HCT116 (cell line): ENCODE measurements at regions not wholly inside any gene's neighbourhood (a gene's known extent, or its start where the extent isn't known, plus 50 kb on each side); places are given as distances from the start of the nearest gene placed in this dataset.

Source experiments
- ATAC-seq: fragments of 200-7000 bp; cut with Tn5 transposase; 2 replicates; pipeline ENCODE4 v1.9.1; 2020; ENCODE audit warnings: mild to moderate bottlenecking, moderate library complexity
- BruUV-seq: library from RNA; stranded (reverse); fragments of 400-500 nt; replicated peaks from 2 replicates; lab custom pipeline; 2021; lab: Mats Ljungman, UMichigan
- CTCF ChIA-PET: fragments of 300-600 bp; sonication (Branson Sonifier 250); formaldehyde crosslinking; loops from one replicate; lab custom pipeline; 2021; ENCODE audit warnings: antibody characterized with exemption; lab: Charles Lee
- POLR2A ChIA-PET: fragments of 300-600, 350-600 bp; sonication (Branson Sonifier 250); formaldehyde crosslinking; loops from one replicate; lab custom pipeline; 2021; ENCODE audit warnings: antibody characterized with exemption; lab: Charles Lee
- RAD21 ChIA-PET, 2 experiments: fragments of 300-600 bp; sonication (Branson Sonifier 250); formaldehyde crosslinking; loops; one replicate each; lab custom pipeline; 2023; ENCODE audit warnings: low total read pairs in 2 of 2; ENCODE audit not compliant: uncharacterized antibody in 2 of 2, unreplicated experiment in 2 of 2, low non-redundant PET in 1 of 2; lab: Charles Lee
- DNase-seq: peaks from one replicate; pipeline ENCODE4 v3.0.0-alpha.2; 2010; ENCODE audit warnings: low read depth, low spot score
- H2AFZ ChIP-seq: fragments of 200-600 bp; shearing (Covaris generic), sonication (generic); 2 replicates; pipeline ENCODE4 v1.6.1; 2017; ENCODE audit warnings: low read depth, mixed run types, mixed read lengths, antibody characterized with exemption, low read length; ENCODE audit not compliant: poor library complexity, severe bottlenecking
- H3K27ac ChIP-seq: 2 replicates; pipeline ENCODE4 v1.5.1; 2012; ENCODE audit warnings: low read depth, low read length
- H3K27me3 ChIP-seq: fragments of 200-600 bp; sonication (generic); 2 replicates; pipeline ENCODE4 v1.6.1; 2016; ENCODE audit warnings: mixed run types, low read length, mixed read lengths; ENCODE audit not compliant: insufficient read depth
- H3K36me3 ChIP-seq, 2 experiments: fragments of 200-500 bp in 1 of 2; fragments of 200-600 bp in 1 of 2; sonication (Bioruptor generic) in 1 of 2; sonication (generic) in 1 of 2; 2 replicates each; pipeline versions ENCODE4 v1.5.1 to v1.6.1; 2014 to 2016; ENCODE audit warnings: low read length in 2 of 2, inconsistent platforms in 1 of 2, mixed read lengths in 1 of 2, mixed run types in 1 of 2; ENCODE audit not compliant: insufficient read depth in 2 of 2, control insufficient read depth in 1 of 2
- H3K4me1 ChIP-seq, 2 experiments: fragments of 200-600 bp in 1 of 2; sonication (generic) in 1 of 2; 2 replicates each; pipeline versions ENCODE4 v1.5.1 to v1.6.1; 2012 to 2017; ENCODE audit warnings: low read length in 2 of 2, inconsistent platforms in 1 of 2, mild to moderate bottlenecking in 1 of 2, mixed read lengths in 1 of 2, mixed run types in 1 of 2, moderate library complexity in 1 of 2; ENCODE audit not compliant: insufficient read depth in 2 of 2, control insufficient read depth in 1 of 2
- H3K4me2 ChIP-seq: fragments of 200-600 bp; sonication (generic); 2 replicates; pipeline ENCODE4 v1.6.1; 2017; ENCODE audit warnings: mixed run types, low read length, mixed read lengths
- H3K4me3 ChIP-seq, 2 experiments: fragments of 200-600 bp in 1 of 2; sonication (generic) in 1 of 2; replicated peaks in 1 of 2; 2 replicates each; pipeline ENCODE4 v1.5.1; 2011 to 2016; ENCODE audit warnings: low read length in 2 of 2, control low read depth in 1 of 2, low read depth in 1 of 2, mild to moderate bottlenecking in 1 of 2, mixed read lengths in 1 of 2, mixed run types in 1 of 2
- H3K79me2 ChIP-seq: fragments of 200-600 bp; sonication (generic); 2 replicates; pipeline ENCODE4 v1.6.1; 2017; ENCODE audit warnings: mild to moderate bottlenecking, mixed run types, low read length, moderate library complexity, mixed read lengths; ENCODE audit not compliant: insufficient read depth
- H3K9ac ChIP-seq: fragments of 200-600 bp; sonication (generic); 2 replicates; pipeline ENCODE4 v1.6.1; 2016; ENCODE audit warnings: low read length, mixed read lengths
- H3K9me2 ChIP-seq: fragments of 200-600 bp; sonication (generic), shearing (Covaris generic); 2 replicates; pipeline ENCODE4 v1.6.1; 2017; ENCODE audit warnings: mixed run types, mild to moderate bottlenecking, moderate library complexity; ENCODE audit not compliant: insufficient read depth
- H3K9me3 ChIP-seq, 2 experiments: fragments of 200-500 bp in 1 of 2; fragments of 200-600 bp in 1 of 2; sonication (Bioruptor generic) in 1 of 2; sonication (generic) in 1 of 2; 2 replicates each; pipeline ENCODE4 v1.6.1; 2014 to 2017; ENCODE audit warnings: low read length in 2 of 2, mixed read lengths in 2 of 2, inconsistent platforms in 1 of 2, low read depth in 1 of 2, mild to moderate bottlenecking in 1 of 2, mixed run types in 1 of 2, moderate library complexity in 1 of 2; ENCODE audit not compliant: control insufficient read depth in 1 of 2, insufficient read depth in 1 of 2
- H4K20me1 ChIP-seq: fragments of 200-600 bp; sonication (generic), shearing (Covaris generic); 2 replicates; pipeline ENCODE4 v1.6.1; 2017; ENCODE audit warnings: mixed run types, mild to moderate bottlenecking, moderate library complexity; ENCODE audit not compliant: insufficient read depth
- CTCF ChIP-seq, 3 experiments: fragments of 200-600 bp in 1 of 3; sonication (generic) in 1 of 3; IDR thresholded peaks in 2 of 3; conservative IDR thresholded peaks in 1 of 3; 2 replicates each; pipeline ENCODE4 v1.5.1; 2012 to 2017; ENCODE audit warnings: low read depth in 2 of 3, low read length in 2 of 3, antibody characterized with exemption in 1 of 3, borderline replicate concordance in 1 of 3, control low read depth in 1 of 3, mild to moderate bottlenecking in 1 of 3, mixed read lengths in 1 of 3, mixed run types in 1 of 3, moderate library complexity in 1 of 3; ENCODE audit not compliant: insufficient read depth in 1 of 3
- EZH2phosphoT487 ChIP-seq: fragments of 200-600 bp; IDR thresholded peaks from 2 replicates; pipeline ENCODE4 v1.6.1; 2018; ENCODE audit warnings: antibody characterized with exemption, borderline replicate concordance
- FOSL1 ChIP-seq: IDR thresholded peaks from 2 replicates; pipeline ENCODE4 v1.6.1; 2012; ENCODE audit warnings: low read depth
- JUND ChIP-seq: IDR thresholded peaks from 2 replicates; pipeline ENCODE4 v1.6.1; 2012
- SP1 ChIP-seq: IDR thresholded peaks from 2 replicates; pipeline ENCODE4 v1.6.1; 2012; ENCODE audit warnings: low read depth
- TCF7L2 ChIP-seq: IDR thresholded peaks from 2 replicates; pipeline ENCODE4 v1.7.0; 2011; ENCODE audit warnings: borderline replicate concordance, inconsistent platforms; ENCODE audit not compliant: insufficient read depth, insufficient read length; ENCODE audit errors: extremely low read depth
- ZFX ChIP-seq: fragments of 450-650 bp; IDR thresholded peaks from 2 replicates; pipeline ENCODE4 v1.6.1; 2017
- intact Hi-C: fragments of 100-400 bp; cut with micrococcal nuclease; formaldehyde crosslinking; loops from 2 replicates; pipeline ENCODE4 v1.10.0; 2022
- TF ChIP-seq, protein P1 (sequence below): IDR thresholded peaks from 2 replicates; pipeline ENCODE4 v1.6.1; 2012; ENCODE audit warnings: low read depth

DNA sequence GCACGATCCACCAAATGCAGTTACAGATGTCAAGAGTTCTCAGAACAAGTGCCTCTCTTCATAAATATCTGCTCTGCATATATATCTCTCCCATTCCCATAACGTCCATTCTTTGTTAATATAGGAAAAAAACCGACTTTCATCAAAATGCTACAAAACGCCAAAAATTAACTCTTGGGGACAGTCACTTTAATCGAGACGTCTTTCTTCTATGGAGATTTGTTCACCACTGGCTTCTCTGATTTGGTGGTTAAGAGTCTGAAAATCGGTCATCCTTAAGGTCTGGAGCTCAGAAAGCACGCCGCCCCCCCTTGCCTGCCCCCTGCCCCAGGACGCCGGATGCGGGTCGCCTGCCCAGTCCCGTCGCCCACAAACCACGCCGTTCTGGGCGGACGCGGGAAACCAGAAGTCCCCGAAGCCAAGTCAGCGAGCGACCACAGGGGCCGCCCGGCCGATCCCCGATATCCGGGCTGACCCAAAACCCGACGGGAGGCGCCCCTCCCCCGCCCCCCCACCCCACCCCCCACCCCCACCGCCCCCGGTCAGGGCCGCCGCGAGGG, 252.7 kb downstream of the TJP1 start:
- CTCF ChIA-PET = interaction anchor here (1.2 to 3.1 kb wide), 3 partner anchors 27 to 467 kb away, joined by 4 to 9 read pairs (median 6); no protein-coding TSS in a partner anchor
- H4K20me1 ChIP-seq = no peaks in the 10 kb centered on the region
- intact Hi-C loops = loop anchor here (10.0 kb wide), 2 partner anchors 55 to 575 kb away; no protein-coding TSS in a partner anchor
- no peak overlapping the region for H3K9ac ChIP-seq
- H3K79me2 ChIP-seq = no peaks in the 10 kb centered on the region
- DNase-seq (no peak), ATAC-seq (no peak)
- no peaks in the 10 kb centered on the region for H3K9me3 ChIP-seq
- POLR2A ChIA-PET = no interaction called here
- TF ChIP-seq, protein P1, sequence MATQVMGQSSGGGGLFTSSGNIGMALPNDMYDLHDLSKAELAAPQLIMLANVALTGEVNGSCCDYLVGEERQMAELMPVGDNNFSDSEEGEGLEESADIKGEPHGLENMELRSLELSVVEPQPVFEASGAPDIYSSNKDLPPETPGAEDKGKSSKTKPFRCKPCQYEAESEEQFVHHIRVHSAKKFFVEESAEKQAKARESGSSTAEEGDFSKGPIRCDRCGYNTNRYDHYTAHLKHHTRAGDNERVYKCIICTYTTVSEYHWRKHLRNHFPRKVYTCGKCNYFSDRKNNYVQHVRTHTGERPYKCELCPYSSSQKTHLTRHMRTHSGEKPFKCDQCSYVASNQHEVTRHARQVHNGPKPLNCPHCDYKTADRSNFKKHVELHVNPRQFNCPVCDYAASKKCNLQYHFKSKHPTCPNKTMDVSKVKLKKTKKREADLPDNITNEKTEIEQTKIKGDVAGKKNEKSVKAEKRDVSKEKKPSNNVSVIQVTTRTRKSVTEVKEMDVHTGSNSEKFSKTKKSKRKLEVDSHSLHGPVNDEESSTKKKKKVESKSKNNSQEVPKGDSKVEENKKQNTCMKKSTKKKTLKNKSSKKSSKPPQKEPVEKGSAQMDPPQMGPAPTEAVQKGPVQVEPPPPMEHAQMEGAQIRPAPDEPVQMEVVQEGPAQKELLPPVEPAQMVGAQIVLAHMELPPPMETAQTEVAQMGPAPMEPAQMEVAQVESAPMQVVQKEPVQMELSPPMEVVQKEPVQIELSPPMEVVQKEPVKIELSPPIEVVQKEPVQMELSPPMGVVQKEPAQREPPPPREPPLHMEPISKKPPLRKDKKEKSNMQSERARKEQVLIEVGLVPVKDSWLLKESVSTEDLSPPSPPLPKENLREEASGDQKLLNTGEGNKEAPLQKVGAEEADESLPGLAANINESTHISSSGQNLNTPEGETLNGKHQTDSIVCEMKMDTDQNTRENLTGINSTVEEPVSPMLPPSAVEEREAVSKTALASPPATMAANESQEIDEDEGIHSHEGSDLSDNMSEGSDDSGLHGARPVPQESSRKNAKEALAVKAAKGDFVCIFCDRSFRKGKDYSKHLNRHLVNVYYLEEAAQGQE = no peak
- TF ChIP-seq SP1 (no peak), ZFX (no peak), CTCF (IDR thresholded peaks at IDR 0.05 in 2 of 3, conservative IDR thresholded peaks at IDR 0.05 in 1 of 3; ENCODE audit: borderline replicate concordance in 1 of 3, insufficient read depth in 1 of 3, low read depth in 2 of 3, low read length in 2 of 3) (no peak), EZH2phosphoT487 (no peak), FOSL1 (no peak), JUND (no peak), TCF7L2 (no peak)
- no peak overlapping the region for H3K27ac ChIP-seq
- peaks cover 7% of the 10 kb centered on the region in 2 experiments; a peak in 3 of 4 replicates for H3K4me1 ChIP-seq
- H3K27me3 ChIP-seq = peaks cover 9% of the 10 kb centered on the region; the same call in 1 of the 2 replicates
- no peaks in the 10 kb centered on the region for H3K9me2 ChIP-seq
- H3K4me2 ChIP-seq = no peak overlapping the region
- RAD21 ChIA-PET = no interaction called here
- H3K4me3 ChIP-seq = no peak overlapping the region
- H2AFZ ChIP-seq = no peak overlapping the region
- no peaks in the 10 kb centered on the region for H3K36me3 ChIP-seq
- BruUV-seq = no TSS peak
